Fibroblast of lung (primary cell): ENCODE measurements at regions not wholly inside any gene's neighbourhood (a gene's known extent, or its start where the extent isn't known, plus 50 kb on each side); places are given as distances from the start of the nearest gene placed in this dataset.

Source experiments
- DNase-seq, 2 donors: peaks; one replicate each; pipeline versions ENCODE4 v3.0.0 to v3.0.0-alpha.2; 2010; ENCODE audit warnings: low read depth in 2 of 2
- H2AFZ ChIP-seq: 2 replicates; pipeline ENCODE4 v1.5.1; 2012; ENCODE audit warnings: low read length, control low read depth, inconsistent platforms
- H3K27ac ChIP-seq: 2 replicates; pipeline ENCODE4 v1.5.1; 2011; ENCODE audit warnings: low read length, control low read depth; ENCODE audit not compliant: insufficient read depth
- H3K27me3 ChIP-seq: 2 replicates; pipeline ENCODE4 v1.5.1; 2011; ENCODE audit warnings: mild to moderate bottlenecking, low read length; ENCODE audit not compliant: control insufficient read depth, insufficient read depth
- H3K36me3 ChIP-seq: 2 replicates; pipeline ENCODE4 v1.5.1; 2011; ENCODE audit warnings: low read length; ENCODE audit not compliant: control insufficient read depth, insufficient read depth
- H3K4me1 ChIP-seq: 2 replicates; pipeline ENCODE4 v1.5.1; 2011; ENCODE audit warnings: low read length; ENCODE audit not compliant: control insufficient read depth, insufficient read depth; ENCODE audit errors: extremely low read depth
- H3K4me2 ChIP-seq: 2 replicates; pipeline ENCODE4 v1.5.1; 2011; ENCODE audit warnings: low read length, control low read depth; ENCODE audit not compliant: insufficient read depth; ENCODE audit errors: extremely low read depth
- H3K4me3 ChIP-seq, 4 experiments: fragments of 200-600 bp in 1 of 4; sonication (generic) in 1 of 4; replicated peaks in 1 of 4; 2 replicates each; pipeline ENCODE4 v1.5.1; 2011 to 2016; ENCODE audit warnings: low read length in 4 of 4, low read depth in 3 of 4, mild to moderate bottlenecking in 3 of 4, control low read depth in 2 of 4, inconsistent platforms in 1 of 4, mixed read lengths in 1 of 4; ENCODE audit not compliant: insufficient read depth in 1 of 4; ENCODE audit errors: control extremely low read depth in 1 of 4
- H3K79me2 ChIP-seq: 2 replicates; pipeline ENCODE4 v1.5.1; 2012; ENCODE audit warnings: mild to moderate bottlenecking, low read length, inconsistent platforms; ENCODE audit not compliant: control insufficient read depth, insufficient read depth
- H3K9ac ChIP-seq: 2 replicates; pipeline ENCODE4 v1.5.1; 2011; ENCODE audit warnings: mild to moderate bottlenecking, low read length, control low read depth; ENCODE audit not compliant: insufficient read depth
- H3K9me3 ChIP-seq: 2 replicates; pipeline ENCODE4 v1.5.1; 2012; ENCODE audit warnings: low read depth, low read length; ENCODE audit not compliant: control insufficient read depth, insufficient read depth
- H4K20me1 ChIP-seq: 2 replicates; pipeline ENCODE4 v1.5.1; 2011; ENCODE audit warnings: low read length; ENCODE audit not compliant: control insufficient read depth, insufficient read depth; ENCODE audit errors: extremely low read depth
- EZH2 ChIP-seq: IDR thresholded peaks from 2 replicates; pipeline ENCODE4 v1.5.1; 2012; ENCODE audit warnings: low read length, control low read depth, mild to moderate bottlenecking; ENCODE audit errors: missing control alignments
- TF ChIP-seq, protein P1 (sequence below), 2 donors: IDR thresholded peaks in 1 of 2; conservative IDR thresholded peaks in 1 of 2; 1 replicate in 1 of 2; 2 replicates in 1 of 2; pipeline ENCODE4 v1.5.1; 2011 to 2012; ENCODE audit warnings: low read length in 2 of 2, control low read depth in 1 of 2, inconsistent platforms in 1 of 2, low read depth in 1 of 2, mild to moderate bottlenecking in 1 of 2

DNA sequence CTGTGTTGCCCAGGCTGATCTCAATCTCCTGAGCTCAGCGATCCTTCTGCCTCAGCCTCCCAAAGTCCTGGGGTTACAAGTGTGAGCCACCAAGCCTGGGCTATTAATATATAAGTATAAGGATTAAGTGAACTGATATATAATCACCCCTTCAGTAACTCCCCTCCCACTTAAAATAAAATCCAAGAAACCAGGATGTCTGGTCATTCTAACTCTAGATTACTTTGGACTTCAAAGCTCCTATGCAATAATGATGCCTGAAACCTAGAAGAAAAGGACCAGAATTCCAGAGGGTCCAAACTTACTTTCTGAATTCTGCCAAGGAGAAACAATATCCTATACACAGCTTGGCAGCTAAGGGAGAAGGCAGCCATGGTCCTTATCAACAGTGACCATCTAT lies 206.8 kb upstream of the ZNF217 start:
- no peak overlapping the region for H2AFZ ChIP-seq

DNA sequence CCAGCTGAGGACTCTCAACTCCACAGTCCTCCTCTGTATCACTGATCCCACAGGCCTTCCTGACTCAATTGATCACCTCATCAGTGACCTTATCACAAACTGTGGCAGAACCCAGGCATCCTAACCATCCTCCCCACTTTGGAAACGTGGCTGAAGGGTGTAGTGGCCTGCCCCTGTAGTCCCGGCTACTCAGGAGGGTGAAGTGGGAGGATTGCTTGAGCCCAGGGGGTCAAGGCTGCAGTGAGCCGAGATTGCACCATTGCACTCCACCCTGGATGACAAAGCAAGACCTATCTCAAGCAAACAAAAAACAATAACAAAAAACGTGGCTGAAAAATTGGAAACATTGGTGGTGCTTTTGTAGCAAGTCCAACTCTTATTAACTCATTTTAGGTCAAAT lies 203.4 kb upstream of the ZNF217 start:
- Histone ChIP-seq H4K20me1 (no peaks in the 10 kb centered on the region), H3K4me2 (no peak overlapping the region), H3K36me3 (no peaks in the 10 kb centered on the region), H3K9ac (no peak overlapping the region), H3K27me3 (no peaks in the 10 kb centered on the region), H3K79me2 (no peaks in the 10 kb centered on the region), H2AFZ (no peak overlapping the region), H3K4me1 (no peaks in the 10 kb centered on the region), H3K9me3 (no peaks in the 10 kb centered on the region), H3K4me3 (no peak overlapping the region), H3K27ac (no peak overlapping the region)
- no peak for DNase-seq
- TF ChIP-seq EZH2: no peak

More for the DNA sequence above, 206.8 kb upstream of the ZNF217 start:
- Histone ChIP-seq H3K4me3 (no peak overlapping the region), H4K20me1 (no peaks in the 10 kb centered on the region), H3K27ac (no peak overlapping the region), H3K9ac (no peak overlapping the region), H3K27me3 (no peaks in the 10 kb centered on the region), H3K4me2 (no peak overlapping the region), H3K79me2 (no peaks in the 10 kb centered on the region), H3K4me1 (peaks cover 4% of the 10 kb centered on the region), H3K9me3 (no peaks in the 10 kb centered on the region), H3K36me3 (no peaks in the 10 kb centered on the region)
- TF ChIP-seq EZH2: no peak
- TF ChIP-seq, protein P1, sequence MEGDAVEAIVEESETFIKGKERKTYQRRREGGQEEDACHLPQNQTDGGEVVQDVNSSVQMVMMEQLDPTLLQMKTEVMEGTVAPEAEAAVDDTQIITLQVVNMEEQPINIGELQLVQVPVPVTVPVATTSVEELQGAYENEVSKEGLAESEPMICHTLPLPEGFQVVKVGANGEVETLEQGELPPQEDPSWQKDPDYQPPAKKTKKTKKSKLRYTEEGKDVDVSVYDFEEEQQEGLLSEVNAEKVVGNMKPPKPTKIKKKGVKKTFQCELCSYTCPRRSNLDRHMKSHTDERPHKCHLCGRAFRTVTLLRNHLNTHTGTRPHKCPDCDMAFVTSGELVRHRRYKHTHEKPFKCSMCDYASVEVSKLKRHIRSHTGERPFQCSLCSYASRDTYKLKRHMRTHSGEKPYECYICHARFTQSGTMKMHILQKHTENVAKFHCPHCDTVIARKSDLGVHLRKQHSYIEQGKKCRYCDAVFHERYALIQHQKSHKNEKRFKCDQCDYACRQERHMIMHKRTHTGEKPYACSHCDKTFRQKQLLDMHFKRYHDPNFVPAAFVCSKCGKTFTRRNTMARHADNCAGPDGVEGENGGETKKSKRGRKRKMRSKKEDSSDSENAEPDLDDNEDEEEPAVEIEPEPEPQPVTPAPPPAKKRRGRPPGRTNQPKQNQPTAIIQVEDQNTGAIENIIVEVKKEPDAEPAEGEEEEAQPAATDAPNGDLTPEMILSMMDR (conservative IDR thresholded peaks at IDR 0.05 in 1 of 2, IDR thresholded peaks at IDR 0.05 in 1 of 2; ENCODE audit: low read depth in 1 of 2, low read length in 2 of 2): no peak
- no peak for DNase-seq

DNA sequence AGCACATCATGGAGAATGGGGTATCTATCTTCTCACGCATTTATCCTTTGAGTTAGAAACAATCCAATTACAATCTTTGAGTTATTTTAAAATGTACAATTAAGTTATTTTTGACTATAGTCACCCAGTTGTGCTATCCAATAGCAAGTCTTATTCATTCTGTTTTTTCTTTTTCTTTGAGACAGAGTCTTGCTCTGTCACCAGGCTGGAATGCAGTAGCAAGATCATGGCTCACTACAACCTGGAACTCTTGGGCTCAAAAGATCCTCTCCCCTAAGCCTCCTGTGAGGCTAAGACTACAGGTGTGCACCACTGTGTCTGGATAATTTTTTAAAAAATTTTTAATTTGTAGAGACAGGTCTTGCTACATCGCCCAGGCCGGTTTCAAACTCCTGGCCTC lies 201.5 kb upstream of the ZNF217 start:
- Histone ChIP-seq H2AFZ (no peak overlapping the region), H3K9ac (no peak overlapping the region), H3K36me3 (no peaks in the 10 kb centered on the region), H3K27ac (no peak overlapping the region), H3K4me1 (no peaks in the 10 kb centered on the region), H3K9me3 (no peaks in the 10 kb centered on the region), H3K4me2 (no peak overlapping the region), H3K4me3 (no peak overlapping the region), H3K79me2 (no peaks in the 10 kb centered on the region), H4K20me1 (no peaks in the 10 kb centered on the region), H3K27me3 (no peaks in the 10 kb centered on the region)
- peak in 1 of 2 donors; percentile 61 for DNase-seq
- TF ChIP-seq EZH2: no peak
- TF ChIP-seq, protein P1 (conservative IDR thresholded peaks at IDR 0.05 in 1 of 2, IDR thresholded peaks at IDR 0.05 in 1 of 2; ENCODE audit: low read depth in 1 of 2, low read length in 2 of 2): no peak
